ENCODE measurements at regions not wholly inside any gene's neighbourhood (a gene's known extent, or its start where the extent isn't known, plus 50 kb on each side); places are given as distances from the start of the nearest gene placed in this dataset.

- TF ChIP-seq CTCF (IDR thresholded peaks at IDR 0.05; ENCODE audit: low read depth, low read length, poor library complexity, severe bottlenecking) (no peak), EZH2phosphoT487 (IDR thresholded peaks at IDR 0.05; ENCODE audit: borderline replicate concordance, low read length) (no peak)
Observed at GRCh38 chr2:107385921-107386320, 440.8 kb upstream of the RGPD4 start.
